ENCODE measurements at regions not wholly inside any gene's neighbourhood (a gene's known extent, or its start where the extent isn't known, plus 50 kb on each side); places are given as distances from the start of the nearest gene placed in this dataset.
A peak's percentile ranks its signal among the peaks of the same experiment; 100 is the strongest.

GRCh38 chr1:213464786-213465460 lies 413.9 kb downstream of the RPS6KC1 start:
- no peak for TF ChIP-seq Cebpa-rat (IDR thresholded peaks at IDR 0.05)

GRCh38 chr1:213466541-213466940 lies 415.5 kb downstream of the RPS6KC1 start:
- no peaks in the 10 kb centered on the region for H3K36me3 ChIP-seq
- H3K4me3 ChIP-seq = no peak overlapping the region
- no peaks in the 10 kb centered on the region for H3K9me3 ChIP-seq (replicated peaks in 1 of 11)
- no peak overlapping the region for H3K9ac ChIP-seq
- H4K20me1 ChIP-seq = no peaks in the 10 kb centered on the region
- no peak for TF ChIP-seq Cebpa-rat (IDR thresholded peaks at IDR 0.05)
- peaks cover 0 to 6% (median 0%) of the 10 kb centered on the region in 10 experiments; a peak in 1 of 20 replicates for H3K4me1 ChIP-seq
- H3K27ac ChIP-seq = no peak overlapping the region
- H3K4me2 ChIP-seq = 0 out of 22 replicates have a peak overlapping the region, but pooled peaks of 2 of the 11 experiments have one; percentile 4 to 13
- no peaks in the 10 kb centered on the region for H3K27me3 ChIP-seq

More at GRCh38 chr1:213464786-213465460, 413.9 kb downstream of the RPS6KC1 start:
- Histone ChIP-seq H3K4me2 (no peak overlapping the region), H3K4me3 (no peak overlapping the region), H3K36me3 (no peaks in the 10 kb centered on the region), H4K20me1 (no peaks in the 10 kb centered on the region), H3K4me1 (peaks cover 0 to 6% (median 0%) of the 10 kb centered on the region in 10 experiments; a peak in 1 of 20 replicates), H3K27ac (no peak overlapping the region), H3K27me3 (no peaks in the 10 kb centered on the region), H3K9ac (no peak overlapping the region), H3K9me3 (replicated peaks in 1 of 11) (no peaks in the 10 kb centered on the region)

- H3K27me3 ChIP-seq = no peaks in the 10 kb centered on the region
- no peak for TF ChIP-seq Cebpa-rat (IDR thresholded peaks at IDR 0.05)
- no peaks in the 10 kb centered on the region for H3K36me3 ChIP-seq
- H3K4me1 ChIP-seq = peaks cover 0 to 10% (median 5%) of the 10 kb centered on the region in 10 experiments; a peak in 10 of 20 replicates
- no peak overlapping the region for H3K4me3 ChIP-seq
- H3K9me3 ChIP-seq (replicated peaks in 1 of 11) = no peaks in the 10 kb centered on the region
- H4K20me1 ChIP-seq = no peaks in the 10 kb centered on the region
- H3K9ac ChIP-seq = no peak overlapping the region
- no peak overlapping the region for H3K27ac ChIP-seq
- no peak overlapping the region for H3K4me2 ChIP-seq
These were observed 423.0 kb downstream of the RPS6KC1 start for GRCh38 chr1:213474054-213474453.

- TF ChIP-seq Cebpa-rat (IDR thresholded peaks at IDR 0.05) = no peak
- no peak overlapping the region for H3K4me3 ChIP-seq
- no peaks in the 10 kb centered on the region for H3K36me3 ChIP-seq
- H3K9me3 ChIP-seq (replicated peaks in 1 of 11) = peaks cover 0 to 6% (median 0%) of the 10 kb centered on the region in 11 experiments; a peak in 2 of 22 replicates
- H3K9ac ChIP-seq = no peak overlapping the region
- no peak overlapping the region for H3K27ac ChIP-seq
- no peak overlapping the region for H3K4me2 ChIP-seq
- H3K4me1 ChIP-seq = peaks cover 0 to 1% (median 0%) of the 10 kb centered on the region in 10 experiments; a peak in 1 of 20 replicates
- no peaks in the 10 kb centered on the region for H4K20me1 ChIP-seq
- no peaks in the 10 kb centered on the region for H3K27me3 ChIP-seq
These were observed 430.4 kb downstream of the RPS6KC1 start for GRCh38 chr1:213481395-213481794.

GRCh38 chr1:213484333-213484732 lies 433.3 kb downstream of the RPS6KC1 start:
- Histone ChIP-seq H4K20me1 (no peaks in the 10 kb centered on the region), H3K9me3 (replicated peaks in 1 of 11) (peaks cover 0 to 6% (median 0%) of the 10 kb centered on the region in 11 experiments; a peak in 2 of 22 replicates), H3K4me3 (no peak overlapping the region), H3K9ac (no peak overlapping the region), H3K36me3 (no peaks in the 10 kb centered on the region), H3K4me2 (no peak overlapping the region), H3K4me1 (no peaks in the 10 kb centered on the region), H3K27me3 (no peaks in the 10 kb centered on the region), H3K27ac (no peak overlapping the region)
- no peak for TF ChIP-seq Cebpa-rat (IDR thresholded peaks at IDR 0.05)

GRCh38 chr1:213484758-213485157 lies 433.7 kb downstream of the RPS6KC1 start:
- Histone ChIP-seq H3K4me2 (no peak overlapping the region), H3K27me3 (no peaks in the 10 kb centered on the region), H3K27ac (no peak overlapping the region), H3K4me3 (no peak overlapping the region), H4K20me1 (no peaks in the 10 kb centered on the region), H3K36me3 (no peaks in the 10 kb centered on the region), H3K9ac (no peak overlapping the region), H3K9me3 (replicated peaks in 1 of 11) (peaks cover 0 to 6% (median 0%) of the 10 kb centered on the region in 11 experiments; a peak in 2 of 22 replicates), H3K4me1 (no peaks in the 10 kb centered on the region)
- no peak for TF ChIP-seq Cebpa-rat (IDR thresholded peaks at IDR 0.05)

- Histone ChIP-seq H3K9ac (no peak overlapping the region), H3K4me1 (no peaks in the 10 kb centered on the region), H4K20me1 (no peaks in the 10 kb centered on the region), H3K9me3 (replicated peaks in 1 of 11) (peaks cover 0 to 6% (median 0%) of the 10 kb centered on the region in 11 experiments; a peak in 2 of 22 replicates), H3K27me3 (no peaks in the 10 kb centered on the region), H3K27ac (no peak overlapping the region), H3K4me2 (no peak overlapping the region), H3K4me3 (no peak overlapping the region), H3K36me3 (no peaks in the 10 kb centered on the region)
- no peak for TF ChIP-seq Cebpa-rat (IDR thresholded peaks at IDR 0.05)
These were observed 435.4 kb downstream of the RPS6KC1 start for GRCh38 chr1:213486488-213486887.

GRCh38 chr1:213491468-213491867 lies 440.4 kb downstream of the RPS6KC1 start:
- no peaks in the 10 kb centered on the region for H3K27me3 ChIP-seq
- H3K4me3 ChIP-seq = no peak overlapping the region
- no peaks in the 10 kb centered on the region for H3K4me1 ChIP-seq
- no peaks in the 10 kb centered on the region for H3K9me3 ChIP-seq (replicated peaks in 1 of 11)
- H3K9ac ChIP-seq = no peak overlapping the region
- no peak overlapping the region for H3K4me2 ChIP-seq
- no peak for TF ChIP-seq Cebpa-rat (IDR thresholded peaks at IDR 0.05)
- H4K20me1 ChIP-seq = no peaks in the 10 kb centered on the region; a peak in 1 of 22 replicates
- H3K27ac ChIP-seq = no peak overlapping the region
- H3K36me3 ChIP-seq = no peaks in the 10 kb centered on the region

- no peaks in the 10 kb centered on the region for H3K27me3 ChIP-seq
- H3K36me3 ChIP-seq = no peaks in the 10 kb centered on the region
- H3K4me2 ChIP-seq = no peak overlapping the region
- no peaks in the 10 kb centered on the region for H3K4me1 ChIP-seq
- H3K4me3 ChIP-seq = no peak overlapping the region
- no peaks in the 10 kb centered on the region; a peak in 1 of 22 replicates for H4K20me1 ChIP-seq
- TF ChIP-seq Cebpa-rat (IDR thresholded peaks at IDR 0.05) = no peak
- no peak overlapping the region for H3K9ac ChIP-seq
- no peak overlapping the region for H3K27ac ChIP-seq
- H3K9me3 ChIP-seq (replicated peaks in 1 of 11) = no peaks in the 10 kb centered on the region
These were observed 441.4 kb downstream of the RPS6KC1 start for GRCh38 chr1:213492161-213493041.

Data from BLaER1 treated with 17β-estradiol and CSF1 and Interleukin-3, amounts not matched to agents 10 nM and 100 nM (cell line).